AG08396 (cell line): ENCODE measurements at regions not wholly inside any gene's neighbourhood (a gene's known extent, or its start where the extent isn't known, plus 50 kb on each side); places are given as distances from the start of the nearest gene placed in this dataset.

Experiments
- DNase-seq: peaks from one replicate; pipeline ENCODE4 v3.0.0; 2012; ENCODE audit warnings: low spot score, mixed read lengths

DNA sequence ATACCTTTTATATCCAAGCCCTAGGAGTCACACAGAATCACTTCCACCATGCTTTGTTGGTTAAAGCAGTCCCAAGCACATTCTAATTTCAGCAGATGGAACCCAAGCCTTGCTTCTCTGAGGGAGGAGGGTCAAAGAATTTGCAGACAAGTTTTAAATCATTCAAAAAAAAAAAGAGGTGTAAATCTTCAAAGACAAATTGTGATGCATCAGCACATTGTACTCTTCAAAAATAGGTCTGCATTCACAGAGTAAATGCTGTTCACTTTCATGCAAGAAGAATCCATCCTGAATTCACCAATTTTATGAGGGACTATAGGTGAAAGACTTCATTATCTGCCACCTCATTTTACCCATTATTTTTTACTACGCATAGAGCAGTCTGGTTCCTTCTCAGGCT lies 321.8 kb upstream of the PRDM1 start:
- no peak for DNase-seq

DNA sequence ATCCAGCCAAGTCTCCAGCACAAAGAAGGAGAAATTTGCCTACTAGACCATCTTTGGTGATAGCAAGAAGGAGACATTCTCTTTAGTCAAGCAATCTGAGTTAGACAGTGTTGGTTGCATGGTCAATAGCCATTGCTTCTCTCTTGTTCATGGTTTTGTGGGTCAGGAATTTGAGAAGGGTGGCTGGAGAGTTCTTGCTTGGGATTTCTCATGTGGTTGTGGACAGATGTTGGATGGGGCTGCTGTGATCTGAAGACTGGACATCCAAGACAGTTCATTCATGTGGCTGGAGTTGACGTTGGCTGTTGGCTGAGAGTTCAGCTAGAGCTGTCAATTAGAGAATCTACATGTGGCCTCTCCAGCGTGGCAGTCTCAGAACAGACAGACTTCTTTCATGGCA lies 322.3 kb upstream of the PRDM1 start:
- DNase-seq = no peak

- no peak for DNase-seq
These were observed 325.4 kb upstream of the PRDM1 start for GRCh38 chr6:105760746-105761145.

GRCh38 chr6:105759946-105760345 lies 326.2 kb upstream of the PRDM1 start:
- peak; percentile 29 for DNase-seq

DNA sequence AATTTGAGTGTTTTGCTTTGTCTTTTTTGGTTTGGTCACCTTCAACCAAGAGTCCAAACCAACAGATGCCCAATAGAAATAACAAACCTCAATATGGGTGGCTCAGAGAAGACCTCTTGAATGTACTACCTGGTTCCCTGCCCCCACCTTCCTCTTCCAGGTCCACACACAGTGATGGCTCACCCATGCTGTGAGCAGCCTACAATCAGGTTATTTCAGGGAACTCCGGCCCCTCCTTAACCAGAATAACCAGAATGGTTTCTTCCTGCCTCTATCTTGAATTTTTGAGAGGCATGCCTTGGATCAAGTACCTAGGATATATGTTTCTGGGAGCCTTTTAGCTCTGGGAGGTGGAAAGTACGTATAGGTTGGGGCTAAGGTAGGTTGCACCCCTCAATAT lies 327.1 kb upstream of the PRDM1 start:
- no peak for DNase-seq

DNA sequence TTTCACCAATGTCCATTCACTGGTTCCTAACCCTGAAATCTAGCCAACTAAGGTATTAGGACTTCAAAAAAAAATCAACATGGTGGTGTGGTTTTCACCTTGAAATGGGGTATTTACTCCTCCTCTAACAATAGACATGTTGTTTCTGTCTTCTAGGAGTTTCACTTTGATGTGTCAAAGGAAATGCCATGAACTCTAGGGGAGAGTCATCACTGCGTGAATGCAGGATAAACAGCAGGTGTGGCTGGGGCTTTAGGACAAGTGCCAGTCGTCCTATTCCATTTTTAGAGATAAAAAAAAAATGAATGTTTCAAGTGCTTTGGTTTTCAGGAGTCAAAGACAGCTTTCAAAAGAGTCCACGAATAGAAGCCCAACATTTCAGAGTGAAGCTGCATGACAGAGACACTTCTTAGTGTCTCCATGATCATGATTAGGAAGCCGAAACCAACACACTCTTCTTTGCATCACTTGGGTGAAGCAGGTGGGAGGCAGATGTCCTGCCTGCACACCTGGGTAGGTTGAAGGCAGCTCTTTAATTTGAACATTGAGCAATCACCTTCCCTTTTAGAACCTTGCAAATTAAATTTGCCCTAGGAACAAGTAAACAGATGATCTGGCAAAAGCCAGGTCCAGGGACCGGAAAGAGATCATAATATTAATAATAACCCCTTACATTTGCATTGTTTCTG lies 328.5 kb upstream of the PRDM1 start:
- no peak for DNase-seq

DNA sequence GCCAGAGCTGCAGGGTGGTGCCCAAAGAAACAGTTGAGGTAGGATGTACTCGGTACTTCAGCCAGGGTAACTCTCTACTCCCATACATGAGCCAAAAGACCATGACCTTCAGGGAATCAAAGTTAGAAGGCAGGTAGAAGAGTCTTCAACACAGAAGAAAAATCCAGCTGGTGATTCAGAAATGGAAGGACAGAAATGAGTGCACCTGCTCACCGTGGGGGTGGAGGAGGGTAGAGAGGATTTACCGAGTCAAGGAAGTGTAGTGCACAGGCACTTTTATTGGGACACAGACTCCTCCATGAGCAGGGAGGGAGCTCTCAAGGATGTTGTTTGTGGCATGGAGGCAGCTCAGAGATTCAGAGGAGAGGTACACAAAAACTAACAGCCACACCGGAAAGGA lies 330.3 kb upstream of the PRDM1 start:
- no peak for DNase-seq

GRCh38 chr6:105753620-105754211 lies 332.4 kb upstream of the PRDM1 start:
- DNase-seq = peak; percentile 12

- DNase-seq = no peak
These were observed 332.9 kb upstream of the PRDM1 start for GRCh38 chr6:105753207-105753606.

DNA sequence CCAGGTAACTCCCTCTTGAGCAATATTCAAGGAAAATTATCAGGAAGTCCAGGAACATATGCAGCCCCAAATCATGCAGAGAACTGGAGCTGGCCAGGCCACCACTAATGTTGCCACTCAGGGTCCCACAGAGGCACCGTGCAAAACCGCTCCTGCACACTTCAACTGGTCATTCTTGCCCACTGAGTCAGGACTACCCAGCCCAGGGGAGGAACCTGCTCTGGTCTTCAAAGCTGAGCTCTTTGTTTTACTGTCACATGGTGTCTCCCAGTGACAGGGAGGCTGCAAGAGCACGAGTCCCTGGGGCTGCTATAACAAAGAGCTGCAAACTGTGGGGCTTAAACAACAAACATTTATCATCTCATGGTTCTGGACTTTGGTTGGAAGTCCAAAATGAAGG lies 336.0 kb upstream of the PRDM1 start:
- no peak for DNase-seq

DNA sequence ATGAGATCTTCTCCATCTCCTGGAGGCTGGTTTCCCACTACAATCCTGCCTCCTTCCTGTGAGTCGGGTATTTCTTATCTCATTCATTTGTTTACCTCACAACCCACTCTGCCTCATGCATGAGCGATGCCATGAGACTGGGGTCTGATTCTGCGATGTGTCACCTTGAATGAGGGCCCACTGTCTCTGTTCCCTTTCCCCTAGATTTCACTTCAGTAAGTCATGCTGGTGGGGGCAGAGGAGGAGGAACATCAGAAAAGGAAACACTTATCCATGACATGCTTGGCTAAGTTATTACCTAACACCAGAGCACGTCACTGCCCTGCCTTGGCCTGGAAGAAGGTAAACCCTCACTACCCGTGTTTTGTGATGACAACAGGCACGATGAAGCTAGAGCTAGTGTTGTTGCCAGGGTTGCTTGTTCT lies 337.4 kb upstream of the PRDM1 start:
- peak; percentile 14 for DNase-seq

DNA sequence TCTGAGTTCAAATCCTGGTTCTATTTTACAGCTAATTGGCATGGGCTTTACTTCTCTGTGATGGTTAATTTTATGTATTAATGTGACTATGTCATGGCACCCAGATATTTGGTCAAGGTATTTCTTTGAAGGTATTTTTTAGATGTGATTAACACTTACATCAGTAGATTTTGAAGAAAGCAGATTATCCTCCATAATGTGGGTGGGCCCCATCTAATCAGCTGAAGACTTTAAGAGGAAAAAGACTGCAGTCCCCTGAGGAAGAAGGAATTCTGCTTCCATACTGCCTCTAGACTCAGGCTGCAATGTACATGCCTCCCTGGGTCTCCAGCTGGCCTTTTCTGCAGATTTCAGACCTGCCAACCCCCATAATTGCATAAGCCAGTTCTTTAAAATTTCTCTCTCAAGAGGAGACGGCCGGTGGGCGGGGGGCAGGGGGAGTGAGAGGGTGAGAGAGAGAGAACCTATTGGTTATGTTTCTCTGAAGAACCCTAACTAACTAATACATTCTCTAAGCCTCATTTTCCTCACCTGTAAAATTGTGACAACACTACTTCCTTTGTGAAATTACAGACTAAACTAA lies 338.2 kb upstream of the PRDM1 start:
- no peak for DNase-seq

- no peak for DNase-seq
These were observed 339.6 kb upstream of the PRDM1 start for GRCh38 chr6:105746509-105746908.

DNA sequence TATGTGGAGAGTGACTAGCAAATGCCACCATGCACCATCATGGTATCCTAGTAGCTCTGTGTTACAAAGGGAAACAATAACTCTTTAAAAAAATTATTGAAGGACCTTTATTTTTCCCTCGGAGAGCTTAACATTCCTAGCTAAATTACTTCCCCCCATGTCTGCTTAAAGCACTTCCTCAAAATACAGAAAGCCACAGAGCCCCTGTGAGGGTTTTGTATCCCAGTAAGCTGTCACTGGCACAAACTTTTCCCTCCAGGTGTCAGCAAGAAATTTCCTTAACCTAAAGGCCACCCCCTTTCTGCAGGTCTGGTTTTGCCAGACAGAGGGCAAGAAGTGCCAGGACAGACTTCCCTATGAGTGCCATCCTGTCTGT lies 340.0 kb upstream of the PRDM1 start:
- DNase-seq = no peak

- no peak for DNase-seq
These were observed 340.5 kb upstream of the PRDM1 start for GRCh38 chr6:105745464-105746129.

DNA sequence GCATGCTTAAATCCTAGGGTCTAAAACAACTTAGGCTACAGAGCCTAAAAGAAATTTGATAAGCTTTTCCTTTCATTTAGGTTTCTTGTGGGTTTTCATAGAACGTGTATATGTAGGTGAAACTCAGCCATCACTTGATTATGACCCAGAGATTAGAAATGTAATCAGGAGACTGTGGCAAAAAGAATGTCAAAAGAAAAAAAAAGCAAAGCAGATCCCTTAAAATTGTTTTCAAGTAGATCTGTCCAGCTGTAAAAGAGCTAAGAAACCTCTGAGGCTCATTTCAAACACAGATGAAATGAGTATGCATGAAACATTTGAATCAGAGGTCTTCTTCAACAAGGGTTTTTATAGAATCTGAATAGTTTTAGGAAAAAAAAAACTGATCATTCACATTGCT lies 341.3 kb upstream of the PRDM1 start:
- no peak for DNase-seq

- no peak for DNase-seq
These were observed 338.2 kb upstream of the PREP start for GRCh38 chr6:105740946-105741645.

DNA sequence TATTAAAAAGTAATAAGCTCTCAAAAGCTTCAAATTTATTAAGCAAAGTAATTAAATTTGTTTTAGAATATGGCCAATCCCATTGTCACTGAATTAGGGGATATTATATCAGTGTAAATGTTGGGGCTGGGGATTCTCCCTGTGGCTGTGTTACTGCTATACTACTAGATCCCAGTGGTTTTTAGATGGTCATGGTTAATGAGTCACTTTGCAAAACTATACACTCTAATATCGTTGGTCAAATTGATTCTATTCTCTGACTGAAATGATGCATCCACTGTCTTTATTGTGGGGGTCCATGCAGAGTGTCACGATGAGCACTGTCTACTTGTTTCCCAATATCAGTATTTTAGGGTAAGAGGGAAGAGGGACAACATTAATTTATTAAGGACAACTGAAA lies 336.9 kb upstream of the PREP start:
- no peak for DNase-seq

GRCh38 chr6:105733556-105734162 lies 330.8 kb upstream of the PREP start:
- DNase-seq = no peak

- DNase-seq = no peak
These were observed 326.1 kb upstream of the PREP start for GRCh38 chr6:105728995-105729394.

DNA sequence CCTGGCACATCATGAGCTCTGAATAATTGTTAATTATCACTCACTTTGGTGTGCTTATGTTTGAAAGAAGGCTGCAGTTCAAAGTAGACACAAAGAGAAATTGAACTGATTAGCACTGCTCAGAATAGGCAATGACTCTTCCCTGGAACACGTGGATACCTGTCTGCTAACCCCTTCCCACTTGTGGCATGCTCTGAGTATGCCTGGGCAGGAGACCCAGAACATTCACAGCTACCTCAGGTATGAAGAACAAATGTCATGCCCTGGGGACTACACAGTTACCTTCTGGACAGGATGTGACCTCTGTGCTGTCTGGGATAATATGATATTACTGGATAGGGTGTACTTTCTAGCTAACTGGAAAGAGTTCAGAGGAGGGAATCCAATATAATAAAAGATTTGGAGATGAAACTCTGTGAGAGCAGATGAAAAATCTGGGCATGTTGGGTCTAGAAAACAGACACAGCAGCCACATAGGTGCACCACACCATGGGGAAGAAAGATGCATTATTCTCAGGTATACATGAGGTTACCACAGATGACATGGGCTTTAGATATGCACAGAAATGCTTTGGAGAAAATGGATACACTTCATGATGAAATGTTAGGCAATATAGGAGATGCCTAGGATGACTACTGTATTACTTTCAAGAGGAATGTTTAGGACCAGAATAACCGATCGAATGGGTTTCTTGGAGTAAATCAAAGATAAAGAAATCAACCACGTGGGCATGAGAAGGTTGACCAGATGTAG lies 324.2 kb upstream of the PREP start:
- DNase-seq = no peak
